ENCODE measurements at regions not wholly inside any gene's neighbourhood (a gene's known extent, or its start where the extent isn't known, plus 50 kb on each side); places are given as distances from the start of the nearest gene placed in this dataset.

DNA sequence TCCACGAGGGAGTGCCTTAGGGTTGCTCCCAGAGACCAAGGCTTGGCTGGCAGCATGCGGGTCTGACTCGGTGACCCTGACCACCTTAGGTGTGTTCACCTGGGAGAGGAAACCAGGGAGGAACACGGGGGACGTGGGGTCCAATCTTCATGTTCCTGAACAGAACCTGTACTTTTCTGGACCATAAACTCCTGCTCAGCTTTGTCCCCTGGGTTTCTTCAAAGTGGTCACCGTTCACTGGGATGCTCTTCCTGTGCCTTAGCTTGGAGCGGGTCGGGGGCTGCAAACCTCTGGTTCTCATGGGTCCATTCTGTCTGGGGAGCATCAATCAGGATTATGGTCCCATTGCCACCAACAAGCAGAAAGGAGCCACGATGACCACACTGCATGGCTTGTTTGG is 333.5 kb downstream of the QKI start:
- no peak for TF ChIP-seq ETV6 (CRISPR knock-in tag; conservative IDR thresholded peaks at IDR 0.05)
- no peak for TF ChIP-seq ARNT (IDR thresholded peaks at IDR 0.05)
- no peak for TF ChIP-seq CREB1 (IDR thresholded peaks at IDR 0.05)
- no peak for TF ChIP-seq CREB1 (CRISPR knock-in tag; IDR thresholded peaks at IDR 0.05)
- no peak for TF ChIP-seq ELF4 (CRISPR knock-in tag; IDR thresholded peaks at IDR 0.05; ENCODE audit: borderline replicate concordance)
- TF ChIP-seq ZNF224 (CRISPR knock-in tag; IDR thresholded peaks at IDR 0.05): no peak
- TF ChIP-seq ZNF773 (CRISPR knock-in tag; IDR thresholded peaks at IDR 0.05; ENCODE audit: borderline replicate concordance): no peak
- no peak for TF ChIP-seq ZNF274 (CRISPR knock-in tag; IDR thresholded peaks at IDR 0.05)
- TF ChIP-seq GABPB1 (CRISPR knock-in tag; IDR thresholded peaks at IDR 0.05): no peak
- TF ChIP-seq, protein P1, sequence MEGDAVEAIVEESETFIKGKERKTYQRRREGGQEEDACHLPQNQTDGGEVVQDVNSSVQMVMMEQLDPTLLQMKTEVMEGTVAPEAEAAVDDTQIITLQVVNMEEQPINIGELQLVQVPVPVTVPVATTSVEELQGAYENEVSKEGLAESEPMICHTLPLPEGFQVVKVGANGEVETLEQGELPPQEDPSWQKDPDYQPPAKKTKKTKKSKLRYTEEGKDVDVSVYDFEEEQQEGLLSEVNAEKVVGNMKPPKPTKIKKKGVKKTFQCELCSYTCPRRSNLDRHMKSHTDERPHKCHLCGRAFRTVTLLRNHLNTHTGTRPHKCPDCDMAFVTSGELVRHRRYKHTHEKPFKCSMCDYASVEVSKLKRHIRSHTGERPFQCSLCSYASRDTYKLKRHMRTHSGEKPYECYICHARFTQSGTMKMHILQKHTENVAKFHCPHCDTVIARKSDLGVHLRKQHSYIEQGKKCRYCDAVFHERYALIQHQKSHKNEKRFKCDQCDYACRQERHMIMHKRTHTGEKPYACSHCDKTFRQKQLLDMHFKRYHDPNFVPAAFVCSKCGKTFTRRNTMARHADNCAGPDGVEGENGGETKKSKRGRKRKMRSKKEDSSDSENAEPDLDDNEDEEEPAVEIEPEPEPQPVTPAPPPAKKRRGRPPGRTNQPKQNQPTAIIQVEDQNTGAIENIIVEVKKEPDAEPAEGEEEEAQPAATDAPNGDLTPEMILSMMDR (CRISPR knock-in tag; IDR thresholded peaks at IDR 0.05): no peak
- no peak for TF ChIP-seq ZBTB42 (CRISPR knock-in tag; IDR thresholded peaks at IDR 0.05)
- TF ChIP-seq, protein P2, sequence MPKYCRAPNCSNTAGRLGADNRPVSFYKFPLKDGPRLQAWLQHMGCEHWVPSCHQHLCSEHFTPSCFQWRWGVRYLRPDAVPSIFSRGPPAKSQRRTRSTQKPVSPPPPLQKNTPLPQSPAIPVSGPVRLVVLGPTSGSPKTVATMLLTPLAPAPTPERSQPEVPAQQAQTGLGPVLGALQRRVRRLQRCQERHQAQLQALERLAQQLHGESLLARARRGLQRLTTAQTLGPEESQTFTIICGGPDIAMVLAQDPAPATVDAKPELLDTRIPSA (CRISPR knock-in tag; IDR thresholded peaks at IDR 0.05; ENCODE audit: borderline replicate concordance): no peak
- no peak for TF ChIP-seq TSC22D2 (CRISPR knock-in tag; IDR thresholded peaks at IDR 0.05; ENCODE audit: borderline replicate concordance)
- TF ChIP-seq, protein P3, sequence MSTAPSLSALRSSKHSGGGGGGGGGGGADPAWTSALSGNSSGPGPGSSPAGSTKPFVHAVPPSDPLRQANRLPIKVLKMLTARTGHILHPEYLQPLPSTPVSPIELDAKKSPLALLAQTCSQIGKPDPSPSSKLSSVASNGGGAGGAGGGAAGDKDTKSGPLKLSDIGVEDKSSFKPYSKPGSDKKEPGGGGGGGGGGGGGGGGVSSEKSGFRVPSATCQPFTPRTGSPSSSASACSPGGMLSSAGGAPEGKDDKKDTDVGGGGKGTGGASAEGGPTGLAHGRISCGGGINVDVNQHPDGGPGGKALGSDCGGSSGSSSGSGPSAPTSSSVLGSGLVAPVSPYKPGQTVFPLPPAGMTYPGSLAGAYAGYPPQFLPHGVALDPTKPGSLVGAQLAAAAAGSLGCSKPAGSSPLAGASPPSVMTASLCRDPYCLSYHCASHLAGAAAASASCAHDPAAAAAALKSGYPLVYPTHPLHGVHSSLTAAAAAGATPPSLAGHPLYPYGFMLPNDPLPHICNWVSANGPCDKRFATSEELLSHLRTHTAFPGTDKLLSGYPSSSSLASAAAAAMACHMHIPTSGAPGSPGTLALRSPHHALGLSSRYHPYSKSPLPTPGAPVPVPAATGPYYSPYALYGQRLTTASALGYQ (CRISPR knock-in tag; IDR thresholded peaks at IDR 0.05): no peak
- TF ChIP-seq, protein P4, sequence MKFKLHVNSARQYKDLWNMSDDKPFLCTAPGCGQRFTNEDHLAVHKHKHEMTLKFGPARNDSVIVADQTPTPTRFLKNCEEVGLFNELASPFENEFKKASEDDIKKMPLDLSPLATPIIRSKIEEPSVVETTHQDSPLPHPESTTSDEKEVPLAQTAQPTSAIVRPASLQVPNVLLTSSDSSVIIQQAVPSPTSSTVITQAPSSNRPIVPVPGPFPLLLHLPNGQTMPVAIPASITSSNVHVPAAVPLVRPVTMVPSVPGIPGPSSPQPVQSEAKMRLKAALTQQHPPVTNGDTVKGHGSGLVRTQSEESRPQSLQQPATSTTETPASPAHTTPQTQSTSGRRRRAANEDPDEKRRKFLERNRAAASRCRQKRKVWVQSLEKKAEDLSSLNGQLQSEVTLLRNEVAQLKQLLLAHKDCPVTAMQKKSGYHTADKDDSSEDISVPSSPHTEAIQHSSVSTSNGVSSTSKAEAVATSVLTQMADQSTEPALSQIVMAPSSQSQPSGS (CRISPR knock-in tag; IDR thresholded peaks at IDR 0.05): no peak

All from HepG2 (cell line).